HG03175 (cell line): ENCODE measurements at regions not wholly inside any gene's neighbourhood (a gene's known extent, or its start where the extent isn't known, plus 50 kb on each side); places are given as distances from the start of the nearest gene placed in this dataset.
"Not testable (repeated sequence)": the region's sequence is repeated elsewhere in the genome, so short reads cannot be mapped to it uniquely, and the experiment has no call there.

Source experiments
- ATAC-seq: cut with Tn5 transposase; IDR thresholded peaks from one replicate; pipeline ENCODE4 v1.9.1; 2021; ENCODE audit warnings: mild to moderate bottlenecking, moderate library complexity; ENCODE audit not compliant: unreplicated experiment

DNA sequence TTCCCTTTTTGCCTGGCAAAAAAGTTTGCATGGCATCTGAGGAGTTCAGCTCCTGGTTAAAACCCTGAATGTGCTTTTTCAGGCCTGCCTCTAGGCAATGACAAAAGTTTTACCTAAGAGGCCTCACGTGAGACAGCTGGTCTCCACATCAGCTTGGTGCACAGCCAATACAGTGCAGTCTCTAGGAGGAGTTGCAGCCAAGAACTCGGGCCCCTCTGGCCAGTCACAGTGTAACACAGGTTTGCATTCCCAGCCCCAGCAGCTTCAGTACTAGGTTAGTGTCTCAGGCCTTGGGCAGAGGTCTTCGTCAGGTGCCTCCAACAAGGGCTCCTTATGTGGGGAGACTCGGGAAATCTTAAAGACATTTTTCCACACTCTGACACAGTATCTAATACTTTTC is 771.7 kb downstream of the SORCS1 start:
- ATAC-seq = no peak

DNA sequence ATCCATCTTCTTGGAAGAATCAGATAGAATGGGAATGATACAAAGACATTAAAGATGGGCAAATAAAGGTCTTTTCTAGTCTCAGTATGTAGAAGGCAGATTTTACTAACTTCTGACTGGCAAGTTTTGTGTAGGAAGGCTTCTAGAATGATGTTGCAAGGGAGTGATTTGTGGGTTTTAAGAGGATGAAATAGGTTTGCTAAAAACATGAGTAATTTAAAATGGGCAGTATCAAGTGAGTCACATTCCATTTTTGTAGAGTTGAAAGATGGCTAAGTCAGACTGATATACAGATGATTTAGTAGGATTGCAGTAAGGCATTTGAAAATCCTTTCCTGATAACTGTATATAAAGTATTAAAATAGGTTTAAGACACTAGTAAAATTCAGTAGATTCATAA is 777.4 kb downstream of the SORCS1 start:
- ATAC-seq = no peak

- no peak for ATAC-seq
These were observed 780.0 kb downstream of the SORCS1 start for GRCh38 chr10:106384496-106384895.

DNA sequence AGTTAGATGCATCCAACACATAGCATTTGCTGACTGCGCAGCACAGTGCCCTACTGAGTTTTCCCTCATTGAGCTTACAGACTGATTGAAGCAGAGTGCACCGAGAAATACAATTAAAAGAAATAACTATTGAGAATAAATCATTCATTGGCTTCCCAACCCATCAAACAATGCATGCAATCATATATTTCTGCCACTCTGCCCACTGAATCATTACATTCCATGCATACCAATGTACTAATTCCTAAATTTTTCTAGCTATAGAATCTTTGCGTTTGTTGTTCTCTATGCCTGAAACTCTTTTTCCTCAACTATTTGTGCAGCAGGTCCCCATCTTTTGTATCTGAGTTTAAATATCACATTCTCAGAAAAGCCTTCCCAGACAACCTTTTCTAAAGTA is 783.8 kb downstream of the SORCS1 start:
- no peak for ATAC-seq

- no peak for ATAC-seq
These were observed 786.3 kb downstream of the SORCS1 start for GRCh38 chr10:106378251-106378650.

GRCh38 chr10:106370751-106371150 is 793.8 kb downstream of the SORCS1 start:
- no peak for ATAC-seq

- ATAC-seq = no peak
These were observed 803.6 kb downstream of the SORCS1 start for GRCh38 chr10:106360870-106361269.

- ATAC-seq = no peak
These were observed 809.1 kb downstream of the SORCS1 start for GRCh38 chr10:106355450-106355849.

- no peak for ATAC-seq
These were observed 815.6 kb downstream of the SORCS1 start for GRCh38 chr10:106348933-106349332.

DNA sequence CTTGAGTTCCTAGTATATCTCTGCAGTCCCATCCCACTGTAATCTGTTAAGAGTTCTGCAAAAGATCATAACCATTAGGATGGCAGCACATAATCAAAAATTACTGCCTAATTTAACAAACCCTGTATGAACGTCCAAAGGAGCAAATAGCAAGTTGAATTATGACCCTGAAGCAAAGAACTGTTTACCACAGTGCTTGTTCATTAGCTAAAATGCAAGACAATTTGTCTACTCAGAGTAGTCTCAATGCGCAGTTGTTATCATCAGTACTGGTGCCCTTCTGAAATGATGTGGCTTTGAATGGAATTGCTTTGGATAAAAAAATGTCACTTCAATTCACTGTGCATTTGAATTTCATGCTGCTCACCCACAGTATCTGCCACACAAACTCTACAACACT is 817.0 kb downstream of the SORCS1 start:
- no peak for ATAC-seq

GRCh38 chr10:106343539-106343938 is 821.0 kb downstream of the SORCS1 start:
- ATAC-seq = not testable (repeated sequence)

DNA sequence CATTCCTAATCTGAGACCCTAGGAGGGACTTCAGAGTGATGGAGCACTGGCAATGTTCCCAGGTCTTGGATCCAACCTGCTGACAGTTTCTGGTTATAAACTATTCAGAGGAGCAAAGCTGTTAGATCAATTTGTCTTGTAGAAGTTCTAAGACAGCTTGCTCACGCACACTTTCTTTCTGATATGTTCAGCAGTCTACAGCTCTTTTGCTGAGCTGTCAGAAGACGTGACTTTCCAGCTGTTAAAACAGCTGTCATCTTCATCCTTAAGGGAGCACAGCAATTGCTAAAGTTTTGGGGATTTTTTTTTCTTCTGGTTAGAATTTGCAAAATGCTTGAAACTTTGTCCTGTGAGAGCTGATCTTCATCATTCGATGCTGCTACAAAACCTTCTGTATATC is 823.1 kb downstream of the SORCS1 start:
- no peak for ATAC-seq

DNA sequence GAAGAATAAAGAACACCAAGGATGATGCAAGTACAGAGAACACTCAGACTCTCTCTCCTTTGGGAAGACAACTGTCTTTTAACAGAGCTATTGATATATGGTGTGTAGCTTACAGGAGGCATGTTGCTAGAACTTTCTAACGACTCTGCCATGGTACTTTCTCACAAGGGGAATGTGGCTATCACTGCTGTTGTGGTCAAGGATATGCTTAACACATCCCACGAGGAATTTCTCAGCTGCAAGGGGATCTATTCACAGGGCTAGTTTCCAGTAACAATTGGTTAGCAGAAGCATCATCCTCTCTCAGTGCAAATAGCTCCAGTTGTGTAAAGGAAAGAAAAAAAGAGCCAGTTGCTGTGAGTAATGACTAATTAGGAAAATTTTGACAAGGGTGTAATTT is 826.0 kb downstream of the SORCS1 start:
- ATAC-seq = no peak

DNA sequence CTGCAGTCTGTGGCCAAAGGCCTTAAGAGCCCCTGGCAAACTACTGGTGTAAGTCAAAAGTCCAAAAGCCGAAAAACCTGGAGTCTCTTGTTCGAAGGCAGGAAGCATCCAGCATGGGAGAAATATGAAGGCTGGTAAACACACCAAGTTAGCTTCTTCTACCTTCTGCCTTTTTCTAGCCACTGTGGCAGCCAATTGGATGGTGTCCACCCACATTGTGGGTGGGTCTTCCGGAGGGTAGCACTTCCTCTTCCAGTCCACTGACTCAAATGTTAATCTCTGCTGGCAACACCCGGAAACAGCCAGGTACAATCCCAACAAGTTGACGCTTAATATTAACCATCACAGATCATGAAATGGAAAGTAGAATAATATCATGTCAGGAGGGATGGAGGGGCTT is 827.6 kb downstream of the SORCS1 start:
- no peak for ATAC-seq

GRCh38 chr10:106327747-106328146 is 836.8 kb downstream of the SORCS1 start:
- no peak for ATAC-seq

- ATAC-seq = no peak
These were observed 843.6 kb downstream of the SORCS1 start for GRCh38 chr10:106320876-106321275.

DNA sequence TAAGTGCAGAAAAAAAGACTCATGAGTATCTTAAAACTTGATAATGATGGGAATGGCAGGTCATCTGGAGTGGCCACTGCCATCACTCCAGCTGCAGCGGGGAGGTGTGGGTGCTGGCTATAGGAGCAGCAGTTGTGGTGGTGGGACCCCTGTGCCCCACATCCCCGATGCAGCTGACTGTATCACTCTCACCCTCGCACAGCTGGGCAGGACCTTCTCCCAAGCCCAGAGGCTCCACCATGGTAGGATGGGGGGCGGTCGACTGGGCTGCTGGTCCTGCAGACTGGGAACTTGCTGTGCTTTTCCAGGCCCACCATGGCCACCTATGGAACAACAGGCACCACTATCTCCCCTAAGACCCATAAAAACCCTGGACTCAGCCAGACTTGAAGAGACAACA is 844.4 kb downstream of the SORCS1 start:
- no peak for ATAC-seq

DNA sequence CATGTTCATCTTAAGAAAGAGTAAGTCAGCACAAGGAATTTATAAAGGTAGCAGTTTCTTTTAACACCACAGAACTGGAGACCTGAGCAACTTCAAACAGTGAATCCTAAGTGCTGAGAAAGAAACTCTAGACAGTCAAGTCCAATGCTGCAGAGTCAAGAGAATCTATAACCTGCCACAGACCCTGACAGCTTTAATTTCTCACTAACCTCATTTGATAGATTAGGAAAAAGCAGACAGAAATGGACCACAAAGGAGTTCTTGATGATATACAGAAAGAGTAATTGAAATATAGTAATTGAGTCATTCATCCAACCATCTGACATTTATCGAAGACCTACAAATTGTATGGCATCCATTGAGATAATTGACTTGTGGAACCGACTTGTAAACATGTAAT is 847.0 kb downstream of the SORCS1 start:
- ATAC-seq = no peak

DNA sequence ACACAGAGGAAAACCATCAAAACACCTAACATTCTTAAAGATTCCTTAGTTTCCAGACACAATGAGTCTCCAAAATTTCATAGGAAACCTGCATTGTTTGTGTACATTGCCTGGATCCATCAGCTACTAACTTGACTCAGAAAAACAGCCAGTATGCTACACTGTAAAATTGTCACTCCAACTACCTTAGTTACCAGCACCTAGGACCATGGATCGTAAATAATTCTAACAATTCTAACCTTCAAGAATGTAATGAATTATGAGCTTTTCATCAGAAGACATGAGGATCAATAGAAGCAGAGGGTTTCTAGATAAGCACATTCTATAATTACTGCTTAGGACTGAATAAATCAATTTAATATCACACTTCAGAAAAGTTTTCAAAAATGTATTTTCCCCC is 851.5 kb downstream of the SORCS1 start:
- no peak for ATAC-seq

DNA sequence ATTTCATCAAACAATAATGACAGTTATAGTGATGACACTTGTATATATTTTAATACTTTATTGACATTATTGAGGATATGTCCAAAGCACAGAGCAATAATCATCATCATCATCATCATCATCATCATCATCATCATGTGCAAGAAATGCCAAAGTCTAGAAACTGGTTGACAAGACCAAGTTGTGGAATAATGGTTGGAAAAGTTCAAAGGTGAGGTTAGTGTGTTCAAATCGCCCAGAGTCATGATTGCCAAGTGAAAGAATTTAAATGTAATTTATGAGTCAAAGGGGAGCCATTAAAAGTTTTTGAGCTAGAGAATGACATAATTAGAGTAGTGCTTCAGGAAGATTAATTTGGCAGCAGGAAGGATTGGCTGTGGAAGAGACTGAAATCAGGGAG is 852.4 kb downstream of the SORCS1 start:
- ATAC-seq = no peak

GRCh38 chr10:106311590-106311989 is 852.9 kb downstream of the SORCS1 start:
- ATAC-seq = no peak

GRCh38 chr10:106310596-106310995 is 853.9 kb downstream of the SORCS1 start:
- ATAC-seq = no peak

GRCh38 chr10:106309376-106309775 is 855.1 kb downstream of the SORCS1 start:
- ATAC-seq = no peak

DNA sequence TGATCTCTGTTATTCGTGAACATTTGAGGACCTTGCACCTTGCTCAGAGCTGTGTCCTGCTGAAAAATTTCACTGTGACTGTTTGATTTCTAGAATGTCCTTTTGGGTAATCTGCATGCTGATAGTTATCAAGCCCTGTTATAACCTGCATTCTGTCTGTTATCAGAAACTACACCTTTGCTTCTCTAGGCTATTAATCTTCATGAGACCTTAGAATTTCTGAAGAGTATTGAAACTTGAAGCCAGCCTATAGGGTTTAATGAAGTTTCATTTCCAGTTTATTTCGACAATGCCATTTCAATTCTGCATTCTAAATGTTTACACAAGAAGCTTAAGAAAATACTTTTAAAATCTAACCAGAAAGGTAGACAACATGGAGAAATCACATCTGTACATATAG is 856.2 kb downstream of the SORCS1 start:
- no peak for ATAC-seq
